A673 (cell line): ENCODE measurements at regions not wholly inside any gene's neighbourhood (a gene's known extent, or its start where the extent isn't known, plus 50 kb on each side); places are given as distances from the start of the nearest gene placed in this dataset.
"Not testable (repeated sequence)": the region's sequence is repeated elsewhere in the genome, so short reads cannot be mapped to it uniquely, and the experiment has no call there.

Source experiments
- BruUV-seq: library from RNA; stranded (reverse); fragments of 400-500 nt; replicated peaks from 2 replicates; lab custom pipeline; 2021; lab: Mats Ljungman, UMichigan
- CTCF ChIA-PET: fragments of 300-600 bp; sonication (Branson Sonifier 250); formaldehyde crosslinking; loops from one replicate; lab custom pipeline; 2022; ENCODE audit warnings: antibody characterized with exemption; lab: Charles Lee
- POLR2A ChIA-PET: fragments of 300-600 bp; sonication (Branson Sonifier 250); formaldehyde crosslinking; loops from one replicate; lab custom pipeline; 2022; ENCODE audit warnings: antibody characterized with exemption; ENCODE audit not compliant: low non-redundant PET; lab: Charles Lee
- DNase-seq: peaks from one replicate; pipeline ENCODE4 v3.0.0-alpha.2; 2015; ENCODE audit warnings: low spot score
- H3K27ac ChIP-seq: fragments of 200-600 bp; sonication (generic); 2 replicates; pipeline ENCODE4 v1.5.1; 2016; ENCODE audit warnings: mixed run types, low read depth, mild to moderate bottlenecking, mixed read lengths, antibody characterized with exemption, low read length; ENCODE audit not compliant: poor library complexity, severe bottlenecking
- H3K27me3 ChIP-seq: fragments of 200-600 bp; sonication (generic); replicated peaks from 2 replicates; pipeline ENCODE4 v1.6.1; 2017; ENCODE audit warnings: mixed run types, low read depth, mild to moderate bottlenecking, mixed read lengths, antibody characterized with exemption, low read length; ENCODE audit not compliant: insufficient read depth, poor library complexity
- H3K36me3 ChIP-seq: fragments of 200-600 bp; sonication (generic); 2 replicates; pipeline ENCODE4 v1.6.1; 2016; ENCODE audit warnings: mixed run types, mild to moderate bottlenecking, mixed read lengths, antibody characterized with exemption, low read length; ENCODE audit not compliant: insufficient read depth, poor library complexity, severe bottlenecking
- H3K4me1 ChIP-seq: fragments of 200-600 bp; sonication (generic); 2 replicates; pipeline ENCODE4 v1.6.1; 2017; ENCODE audit warnings: mixed run types, mild to moderate bottlenecking, mixed read lengths, antibody characterized with exemption, low read length; ENCODE audit not compliant: insufficient read depth, poor library complexity, severe bottlenecking
- H3K4me3 ChIP-seq: fragments of 200-600 bp; sonication (generic); 2 replicates; pipeline ENCODE4 v1.5.1; 2016; ENCODE audit warnings: low read depth, mixed run types, mild to moderate bottlenecking, mixed read lengths, low read length; ENCODE audit not compliant: poor library complexity, severe bottlenecking
- H3K9me3 ChIP-seq: fragments of 200-600 bp; sonication (generic); 2 replicates; pipeline ENCODE4 v1.6.1; 2016; ENCODE audit warnings: mixed run types, low read depth, mild to moderate bottlenecking, mixed read lengths, antibody characterized with exemption, low read length; ENCODE audit not compliant: poor library complexity, severe bottlenecking
- EZH2 ChIP-seq: fragments of 200-600 bp; sonication (generic); IDR thresholded peaks from 2 replicates; pipeline ENCODE4 v1.6.1; 2017; ENCODE audit warnings: borderline replicate concordance, low read depth, mild to moderate bottlenecking, mixed read lengths, antibody characterized with exemption, low read length; ENCODE audit not compliant: poor library complexity, severe bottlenecking
- intact Hi-C: fragments of 100-400 bp; cut with micrococcal nuclease; formaldehyde crosslinking; loops from one replicate; pipeline ENCODE4 v1.10.0; 2022; ENCODE audit not compliant: unreplicated experiment
- TF ChIP-seq, protein P1 (sequence below): fragments of 300-800, 200-600 bp; sonication (generic); conservative IDR thresholded peaks from 2 replicates; pipeline ENCODE4 v1.5.1; 2017; ENCODE audit warnings: low read depth, mild to moderate bottlenecking, antibody characterized with exemption, low read length, moderate library complexity, mixed read lengths

DNA sequence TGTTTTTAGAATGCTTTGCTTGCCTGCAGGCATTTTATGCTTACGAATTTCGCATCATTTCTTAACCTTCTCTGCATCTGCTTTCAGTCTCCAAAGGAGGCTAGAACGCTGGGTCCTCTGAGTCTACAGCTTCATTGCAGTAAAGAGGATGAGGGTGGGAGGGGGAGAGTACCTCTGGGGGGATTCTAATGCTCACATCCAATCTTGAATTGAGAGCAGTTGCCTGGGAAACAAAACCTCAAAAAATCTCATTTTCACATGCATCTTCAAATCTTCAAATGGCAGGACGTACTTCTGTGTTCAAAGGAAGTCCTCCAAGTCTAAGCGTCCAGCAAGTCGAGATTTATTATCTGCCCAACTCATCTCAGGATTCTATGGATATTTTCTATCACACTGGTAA, 100.7 kb upstream of the PRKCQ start:
- Histone ChIP-seq H3K4me1 (no peaks in the 10 kb centered on the region), H3K9me3 (no peaks in the 10 kb centered on the region), H3K4me3 (no peak overlapping the region), H3K27me3 (peaks cover 41% of the 10 kb centered on the region), H3K27ac (no peak overlapping the region), H3K36me3 (no peaks in the 10 kb centered on the region)
- BruUV-seq = no TSS peak
- POLR2A ChIA-PET = no interaction called here
- TF ChIP-seq, protein P1, sequence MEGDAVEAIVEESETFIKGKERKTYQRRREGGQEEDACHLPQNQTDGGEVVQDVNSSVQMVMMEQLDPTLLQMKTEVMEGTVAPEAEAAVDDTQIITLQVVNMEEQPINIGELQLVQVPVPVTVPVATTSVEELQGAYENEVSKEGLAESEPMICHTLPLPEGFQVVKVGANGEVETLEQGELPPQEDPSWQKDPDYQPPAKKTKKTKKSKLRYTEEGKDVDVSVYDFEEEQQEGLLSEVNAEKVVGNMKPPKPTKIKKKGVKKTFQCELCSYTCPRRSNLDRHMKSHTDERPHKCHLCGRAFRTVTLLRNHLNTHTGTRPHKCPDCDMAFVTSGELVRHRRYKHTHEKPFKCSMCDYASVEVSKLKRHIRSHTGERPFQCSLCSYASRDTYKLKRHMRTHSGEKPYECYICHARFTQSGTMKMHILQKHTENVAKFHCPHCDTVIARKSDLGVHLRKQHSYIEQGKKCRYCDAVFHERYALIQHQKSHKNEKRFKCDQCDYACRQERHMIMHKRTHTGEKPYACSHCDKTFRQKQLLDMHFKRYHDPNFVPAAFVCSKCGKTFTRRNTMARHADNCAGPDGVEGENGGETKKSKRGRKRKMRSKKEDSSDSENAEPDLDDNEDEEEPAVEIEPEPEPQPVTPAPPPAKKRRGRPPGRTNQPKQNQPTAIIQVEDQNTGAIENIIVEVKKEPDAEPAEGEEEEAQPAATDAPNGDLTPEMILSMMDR = no peak
- TF ChIP-seq EZH2 = no peak
- DNase-seq = no peak
- intact Hi-C loops = no loop called here
- CTCF ChIA-PET = no interaction called here

GRCh38 chr10:6678956-6679355, 98.9 kb upstream of the PRKCQ start:
- no TSS peak for BruUV-seq
- ChIA-PET CTCF (interaction anchor here (0.7 to 0.8 kb wide), 2 partner anchors 9 to 116 kb away, joined by 3 read pairs; no protein-coding TSS in a partner anchor), POLR2A (no interaction called here)
- H3K4me3 ChIP-seq = no peak overlapping the region
- H3K9me3 ChIP-seq = no peaks in the 10 kb centered on the region
- H3K27ac ChIP-seq = no peak overlapping the region
- H3K4me1 ChIP-seq = no peaks in the 10 kb centered on the region
- H3K27me3 ChIP-seq = peaks cover 43% of the 10 kb centered on the region
- no peaks in the 10 kb centered on the region for H3K36me3 ChIP-seq
- no peak for DNase-seq
- intact Hi-C loops = loop anchor here (5.0 kb wide), 1 partner anchor 238 kb away; no protein-coding TSS in a partner anchor
- no peak for TF ChIP-seq EZH2
- TF ChIP-seq, protein P1 = no peak

GRCh38 chr10:6678211-6678803, 98.2 kb upstream of the PRKCQ start:
- no peak overlapping the region for H3K27ac ChIP-seq
- POLR2A ChIA-PET = no interaction called here
- intact Hi-C loops = loop anchor here (5.0 kb wide), 1 partner anchor 239 kb away; no protein-coding TSS in a partner anchor

DNA sequence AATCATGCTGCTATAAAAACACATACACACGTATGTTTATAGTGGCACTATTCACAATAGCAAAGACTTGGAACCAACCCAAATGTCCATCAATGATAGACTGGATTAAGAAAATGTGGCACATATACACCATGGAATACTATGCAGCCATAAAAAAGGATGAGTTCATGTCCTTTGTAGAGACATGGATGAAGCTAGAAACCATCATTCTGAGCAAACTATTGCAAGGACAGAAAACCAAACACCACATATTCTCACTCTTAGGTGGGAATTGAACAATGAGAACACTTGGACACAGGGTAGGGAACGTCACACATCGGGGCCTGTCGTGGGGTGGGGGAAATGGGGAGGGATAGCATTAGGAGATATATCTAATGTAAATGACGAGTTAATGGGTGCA, 97.1 kb upstream of the PRKCQ start:
- H3K4me1 ChIP-seq, H3K27ac ChIP-seq, H3K9me3 ChIP-seq, POLR2A ChIA-PET, CTCF ChIA-PET, H3K4me3 ChIP-seq, H3K36me3 ChIP-seq, BruUV-seq, DNase-seq: not testable (repeated sequence)
- intact Hi-C loops = loop anchor here (5.0 kb wide), 1 partner anchor 240 kb away; no protein-coding TSS in a partner anchor
- peaks cover 43% of the 10 kb centered on the region for H3K27me3 ChIP-seq

More at GRCh38 chr10:6678211-6678803, 98.2 kb upstream of the PRKCQ start:
- DNase-seq = peak; percentile 67
- H3K9me3 ChIP-seq = no peaks in the 10 kb centered on the region
- H3K36me3 ChIP-seq = no peaks in the 10 kb centered on the region
- CTCF ChIA-PET = interaction anchor here (0.7 to 0.8 kb wide), 2 partner anchors 8 to 115 kb away, joined by 3 read pairs; no protein-coding TSS in a partner anchor
- BruUV-seq = no TSS peak
- H3K4me1 ChIP-seq = no peaks in the 10 kb centered on the region
- H3K27me3 ChIP-seq = peaks cover 48% of the 10 kb centered on the region
- TF ChIP-seq, protein P1 = peak; percentile 88
- no peak for TF ChIP-seq EZH2
- no peak overlapping the region for H3K4me3 ChIP-seq
